Activated effector memory CD4-positive, alpha-beta T cell treated with Interleukin-2 at 50 U/mL for 16 hours (primary cell): ENCODE measurements at regions not wholly inside any gene's neighbourhood (a gene's known extent, or its start where the extent isn't known, plus 50 kb on each side); places are given as distances from the start of the nearest gene placed in this dataset.

Experiments used
- DNase-seq: peaks from one replicate; pipeline ENCODE4 v3.0.0-alpha.2; 2020

DNA sequence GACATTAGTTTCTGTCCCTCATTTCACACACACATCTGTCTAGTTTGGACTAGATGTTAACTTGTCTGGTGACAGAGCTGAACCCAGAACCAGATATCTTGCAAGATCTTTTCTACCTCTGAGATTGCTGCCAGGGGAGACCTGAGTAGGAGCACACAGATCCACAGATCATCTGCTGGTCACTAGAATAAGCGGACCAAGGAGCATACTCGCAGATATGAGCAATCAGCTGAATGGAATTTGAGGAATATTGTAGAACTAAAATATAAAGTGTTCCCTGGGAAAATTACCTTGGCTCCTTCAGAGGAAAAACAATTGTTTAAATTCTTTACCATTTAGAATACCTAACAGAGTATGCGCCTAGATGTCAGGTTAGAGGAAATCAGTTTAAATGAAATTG is 90.7 kb downstream of the TNFSF18 start:
- no peak for DNase-seq

GRCh38 chr1:172960454-172961208 is 90.1 kb downstream of the TNFSF18 start:
- no peak for DNase-seq

- DNase-seq = no peak
Measured at GRCh38 chr1:172964864-172965263, 85.9 kb downstream of the TNFSF18 start.

DNA sequence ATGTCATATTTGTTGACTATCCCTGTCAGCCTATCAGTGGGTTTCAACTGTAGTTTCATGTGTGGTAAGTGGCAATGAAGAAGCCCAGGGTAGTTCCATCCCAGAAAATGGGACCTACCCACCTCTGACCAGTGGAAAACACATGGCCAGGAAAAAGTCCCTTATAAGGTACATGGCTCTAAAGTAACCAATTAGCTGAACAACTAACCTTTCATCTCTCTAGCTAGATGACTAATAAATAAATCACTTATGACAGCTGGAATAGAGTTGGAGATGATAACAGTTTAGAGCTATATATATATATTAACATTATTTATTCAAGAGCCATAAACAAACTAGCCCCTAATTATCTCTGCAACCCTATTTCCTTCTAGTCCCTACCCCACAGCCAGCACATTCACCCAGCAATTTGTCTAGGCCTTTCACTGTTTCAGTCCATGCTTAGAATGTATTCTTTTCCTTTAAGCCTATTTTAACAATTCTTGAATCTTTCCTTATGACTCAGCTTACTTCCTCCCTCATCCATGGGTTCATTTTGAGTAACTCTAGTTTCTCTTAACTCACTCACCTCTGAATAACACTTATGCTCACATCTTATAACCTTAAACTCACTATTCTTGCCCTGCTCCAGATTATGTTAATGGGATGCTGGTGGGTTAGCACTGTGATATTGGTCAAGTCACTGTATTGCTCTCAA is 83.7 kb downstream of the TNFSF18 start:
- no peak for DNase-seq

GRCh38 chr1:172967936-172968335 is 82.8 kb downstream of the TNFSF18 start:
- no peak for DNase-seq

DNA sequence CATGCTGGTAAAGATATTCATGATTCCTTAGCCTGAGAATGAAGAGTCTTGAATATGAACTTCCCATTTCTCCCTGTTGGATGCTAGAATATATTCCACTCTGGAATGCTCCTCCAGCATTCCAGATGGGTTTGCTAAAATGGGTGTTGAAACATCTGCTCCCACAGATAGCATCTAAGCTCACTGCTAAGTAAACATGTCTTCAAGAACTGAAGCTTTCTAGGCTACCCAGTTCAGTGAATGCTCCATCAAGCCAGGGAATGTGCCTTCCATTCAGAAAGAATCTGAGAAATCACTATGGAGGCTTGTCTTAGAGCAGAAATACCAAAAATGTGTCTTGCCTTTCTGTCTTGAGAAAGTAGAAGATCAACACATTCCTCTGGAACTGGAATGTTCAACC is 81.1 kb downstream of the TNFSF18 start:
- DNase-seq = no peak

DNA sequence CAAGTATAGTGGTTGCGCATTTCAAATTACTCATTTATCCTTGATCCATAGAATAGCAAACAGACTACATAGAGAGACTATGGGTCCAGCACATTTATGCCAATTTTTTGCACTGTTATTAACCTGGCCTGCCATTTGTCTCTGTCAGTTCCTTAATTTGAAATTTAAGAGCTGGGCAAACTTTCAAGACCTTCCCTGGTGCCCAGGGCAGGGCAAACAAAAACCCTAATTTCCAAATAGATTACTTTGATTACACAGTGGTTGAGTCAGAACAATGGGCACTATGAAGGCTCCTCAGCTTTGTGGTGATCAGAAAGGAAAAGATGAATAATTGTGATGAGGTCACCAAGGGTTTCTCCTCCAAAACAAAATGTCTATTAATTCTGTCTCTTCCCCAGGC is 80.6 kb downstream of the TNFSF18 start:
- DNase-seq = no peak

DNA sequence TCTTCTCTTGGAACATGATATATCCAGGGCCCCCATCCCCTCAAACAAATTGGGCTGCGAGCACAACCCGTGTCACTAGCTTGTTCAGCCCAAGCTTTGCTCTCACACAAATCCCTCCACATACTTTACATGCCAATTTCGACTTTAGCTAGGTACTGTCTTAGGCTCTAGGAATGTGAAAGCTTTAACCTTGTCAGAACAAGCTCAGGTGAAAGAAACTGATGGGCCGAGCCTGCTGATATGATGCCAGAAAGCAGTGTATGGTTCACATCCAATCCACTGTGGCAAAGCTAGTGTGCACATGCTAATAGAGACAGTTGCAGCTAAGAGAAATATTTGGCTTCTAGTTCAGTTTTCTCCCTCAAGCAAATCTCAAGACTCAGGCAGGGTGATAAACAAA is 79.5 kb downstream of the TNFSF18 start:
- DNase-seq = no peak

GRCh38 chr1:172972258-172972657 is 78.5 kb downstream of the TNFSF18 start:
- DNase-seq = no peak

DNA sequence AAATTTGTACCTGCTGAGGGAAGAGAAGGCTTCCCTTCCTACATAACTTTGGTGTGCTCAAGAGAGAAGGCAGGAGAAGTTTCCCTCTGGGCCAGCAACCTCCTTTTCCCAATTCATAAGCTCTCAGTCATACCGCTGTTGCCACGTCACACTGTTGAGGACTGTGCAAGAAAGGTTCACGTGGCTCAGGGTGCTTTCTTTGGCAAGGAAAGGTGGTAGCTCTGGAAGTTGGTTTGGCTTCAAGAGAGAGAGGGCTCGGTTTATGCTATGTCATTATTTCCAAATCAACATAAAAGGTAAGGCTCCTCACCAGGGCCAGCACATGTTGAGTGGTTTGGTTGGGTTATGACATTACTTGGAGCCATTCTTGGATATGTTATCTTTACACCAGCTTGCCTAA is 77.3 kb downstream of the TNFSF18 start:
- no peak for DNase-seq

GRCh38 chr1:172976222-172977041 is 74.3 kb downstream of the TNFSF18 start:
- DNase-seq = no peak

DNA sequence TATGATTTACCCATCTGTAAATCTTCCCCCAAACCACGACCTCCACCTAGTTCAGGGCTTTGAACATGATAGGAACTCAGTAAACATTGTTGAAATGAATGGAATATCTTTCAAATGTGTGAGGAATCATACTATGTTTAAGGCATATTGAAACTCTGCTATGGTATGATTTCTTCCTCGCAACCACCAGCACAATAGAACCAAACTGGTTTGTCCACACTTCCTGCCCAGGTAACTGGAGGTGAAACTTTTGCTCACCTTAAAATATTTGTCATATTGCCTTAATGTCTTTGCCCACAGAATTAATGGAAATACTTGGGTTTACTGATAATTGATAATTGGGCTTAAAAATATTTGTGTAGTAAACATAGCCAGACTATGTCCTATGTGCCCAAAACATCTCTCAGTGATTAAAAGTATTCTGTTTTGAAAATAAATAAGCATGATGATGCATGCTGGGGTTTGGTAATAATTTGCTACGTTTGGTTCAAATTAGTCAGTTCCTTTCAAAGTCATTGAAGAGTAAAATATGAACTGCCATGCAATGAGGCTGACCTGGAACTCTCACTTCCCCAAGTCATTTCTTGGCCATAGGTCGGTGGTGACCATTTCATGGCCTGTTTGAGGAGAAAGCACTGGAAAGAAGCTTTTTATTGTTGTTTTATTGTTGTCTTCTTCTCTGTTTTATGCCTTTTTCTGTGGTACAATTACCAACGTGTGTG is 73.3 kb downstream of the TNFSF18 start:
- DNase-seq = no peak

GRCh38 chr1:172978595-172978994 is 72.1 kb downstream of the TNFSF18 start:
- DNase-seq = no peak

GRCh38 chr1:172979828-172980227 is 70.9 kb downstream of the TNFSF18 start:
- no peak for DNase-seq

- DNase-seq = no peak
Measured at GRCh38 chr1:172980456-172980855, 70.3 kb downstream of the TNFSF18 start.

DNA sequence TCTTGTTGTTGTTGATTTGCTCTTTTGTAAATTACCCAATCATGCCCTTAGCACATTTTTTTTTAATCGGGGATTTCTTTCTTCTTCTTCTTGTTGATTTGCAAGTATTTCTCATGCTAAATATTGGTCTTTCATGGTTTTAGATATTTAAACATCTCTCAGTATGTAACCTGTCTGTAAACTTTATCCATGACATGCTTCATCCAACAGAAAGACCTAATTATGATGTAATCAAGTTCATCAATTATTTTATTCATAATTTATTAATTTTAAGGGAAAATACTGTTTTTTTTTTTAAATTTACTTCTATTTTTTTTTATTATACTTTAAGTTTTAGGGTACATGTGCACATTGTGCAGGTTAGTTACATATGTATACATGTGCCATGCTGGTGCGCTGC is 69.8 kb downstream of the TNFSF18 start:
- no peak for DNase-seq
